ENCODE measurements at regions not wholly inside any gene's neighbourhood (a gene's known extent, or its start where the extent isn't known, plus 50 kb on each side); places are given as distances from the start of the nearest gene placed in this dataset.

- DNase-seq (ENCODE audit: low read depth in 1 of 2, low spot score in 1 of 2) (no peak), FAIRE-seq (no peak), ATAC-seq (no peak)
- ChIA-PET CTCF (no interaction called here), POLR2A (no interaction called here)
- Histone ChIP-seq H3K4me3 (no peak overlapping the region), H3K9me3 (no peaks in the 10 kb centered on the region), H3K27ac (no peak overlapping the region), H3K4me1 (no peaks in the 10 kb centered on the region), H3K4me2 (no peak overlapping the region)
- no peak for TF ChIP-seq EHF (CRISPR knock-in tag; IDR thresholded peaks at IDR 0.05)
- no peak for TF ChIP-seq E2F6 (IDR thresholded peaks at IDR 0.05; ENCODE audit: borderline replicate concordance, low read depth)
- TF ChIP-seq RFX5 (IDR thresholded peaks at IDR 0.05) = no peak
- TF ChIP-seq POLR2AphosphoS2 (conservative IDR thresholded peaks at IDR 0.05; ENCODE audit: low read length) = no peak
- TF ChIP-seq FOSL2 (IDR thresholded peaks at IDR 0.05) = no peak
- TF ChIP-seq FOSL2 (CRISPR knock-in tag; IDR thresholded peaks at IDR 0.05) = no peak
- no peak for TF ChIP-seq SMC3 (IDR thresholded peaks at IDR 0.05)
- no peak for TF ChIP-seq HEYL (CRISPR knock-in tag; IDR thresholded peaks at IDR 0.05)
- TF ChIP-seq ESRRA (IDR thresholded peaks at IDR 0.05; ENCODE audit: borderline replicate concordance, low read length) = no peak
- TF ChIP-seq MAZ (IDR thresholded peaks at IDR 0.05; ENCODE audit: borderline replicate concordance, low read depth, low read length) = no peak
- no peak for TF ChIP-seq USF2 (IDR thresholded peaks at IDR 0.05)
- no peak for TF ChIP-seq RAD21 (conservative IDR thresholded peaks at IDR 0.05 in 1 of 2, IDR thresholded peaks at IDR 0.05 in 1 of 2)
- no peak for TF ChIP-seq HOXB13 (CRISPR knock-in tag; IDR thresholded peaks at IDR 0.05; ENCODE audit: low read depth)
- no peak for TF ChIP-seq EHMT2 (IDR thresholded peaks at IDR 0.05; ENCODE audit: low read depth)
- TF ChIP-seq HOXB5 (CRISPR knock-in tag; IDR thresholded peaks at IDR 0.05) = no peak
- no peak for TF ChIP-seq PBX3 (IDR thresholded peaks at IDR 0.05)
- no peak for TF ChIP-seq EP300 (IDR thresholded peaks at IDR 0.05)
- no peak for TF ChIP-seq BCL3 (IDR thresholded peaks at IDR 0.05)
- TF ChIP-seq BHLHE40 (IDR thresholded peaks at IDR 0.05; ENCODE audit: low read depth, low read length) = no peak
- TF ChIP-seq KDM5A (IDR thresholded peaks at IDR 0.05) = no peak
Observed at GRCh38 chr12:77236066-77236465, 170.7 kb upstream of the E2F7 start.

- TF ChIP-seq MAFK (IDR thresholded peaks at IDR 0.05; ENCODE audit: partially characterized antibody) (no peak), JUNB (IDR thresholded peaks at IDR 0.05) (no peak)
- Histone ChIP-seq H3K4me2 (no peak overlapping the region), H3K9me3 (no peaks in the 10 kb centered on the region), H3K27ac (no peak overlapping the region), H3K4me3 (no peak overlapping the region), H3K4me1 (no peaks in the 10 kb centered on the region)
- ATAC-seq = no peak
- 2% methylated on average over 1 of the region's 1 CpG for WGBS (ENCODE audit: missing lambda C conversion rate)
- FAIRE-seq = no peak
- CTCF ChIA-PET = no interaction called here
- no peak for DNase-seq (ENCODE audit: low read depth in 1 of 2, low spot score in 1 of 2)
- POLR2A ChIA-PET = no interaction called here
Observed at GRCh38 chr12:77232045-77232444, 166.7 kb upstream of the E2F7 start.

GRCh38 chr12:77231501-77231918, 166.1 kb upstream of the E2F7 start:
- no peak for ATAC-seq
- H3K9me3 ChIP-seq = no peaks in the 10 kb centered on the region
- no peak for DNase-seq (ENCODE audit: low read depth in 1 of 2, low spot score in 1 of 2)
- no peak for FAIRE-seq
- TF ChIP-seq CEBPB (IDR thresholded peaks at IDR 0.05) = no peak
- TF ChIP-seq PBX3 (IDR thresholded peaks at IDR 0.05) = no peak
- TF ChIP-seq GATA3 (IDR thresholded peaks at IDR 0.05; ENCODE audit: borderline replicate concordance) = no peak
- POLR2A ChIA-PET = no interaction called here
- WGBS (ENCODE audit: missing lambda C conversion rate) = 3% methylated on average over 5 of the region's 5 CpGs
- CTCF ChIA-PET = no interaction called here
- no peak overlapping the region for H3K4me2 ChIP-seq
- H3K4me1 ChIP-seq = no peaks in the 10 kb centered on the region
- no peak overlapping the region for H3K27ac ChIP-seq
- H3K4me3 ChIP-seq = no peak overlapping the region

All from A549 (cell line).